ENCODE measurements at regions not wholly inside any gene's neighbourhood (a gene's known extent, or its start where the extent isn't known, plus 50 kb on each side); places are given as distances from the start of the nearest gene placed in this dataset.

- TF ChIP-seq, protein P1, sequence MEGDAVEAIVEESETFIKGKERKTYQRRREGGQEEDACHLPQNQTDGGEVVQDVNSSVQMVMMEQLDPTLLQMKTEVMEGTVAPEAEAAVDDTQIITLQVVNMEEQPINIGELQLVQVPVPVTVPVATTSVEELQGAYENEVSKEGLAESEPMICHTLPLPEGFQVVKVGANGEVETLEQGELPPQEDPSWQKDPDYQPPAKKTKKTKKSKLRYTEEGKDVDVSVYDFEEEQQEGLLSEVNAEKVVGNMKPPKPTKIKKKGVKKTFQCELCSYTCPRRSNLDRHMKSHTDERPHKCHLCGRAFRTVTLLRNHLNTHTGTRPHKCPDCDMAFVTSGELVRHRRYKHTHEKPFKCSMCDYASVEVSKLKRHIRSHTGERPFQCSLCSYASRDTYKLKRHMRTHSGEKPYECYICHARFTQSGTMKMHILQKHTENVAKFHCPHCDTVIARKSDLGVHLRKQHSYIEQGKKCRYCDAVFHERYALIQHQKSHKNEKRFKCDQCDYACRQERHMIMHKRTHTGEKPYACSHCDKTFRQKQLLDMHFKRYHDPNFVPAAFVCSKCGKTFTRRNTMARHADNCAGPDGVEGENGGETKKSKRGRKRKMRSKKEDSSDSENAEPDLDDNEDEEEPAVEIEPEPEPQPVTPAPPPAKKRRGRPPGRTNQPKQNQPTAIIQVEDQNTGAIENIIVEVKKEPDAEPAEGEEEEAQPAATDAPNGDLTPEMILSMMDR (conservative IDR thresholded peaks at IDR 0.05; ENCODE audit: low read depth, low read length): no peak
- DNase-seq (ENCODE audit: low read depth): no peak
- no peak overlapping the region for H3K4me3 ChIP-seq (ENCODE audit: low read depth, low read length)
These were observed 189.4 kb downstream of the DLL1 start for GRCh38 chr6:170101281-170102035.

- DNase-seq (ENCODE audit: low read depth): no peak
- TF ChIP-seq, protein P1 (conservative IDR thresholded peaks at IDR 0.05; ENCODE audit: low read depth, low read length): no peak
- H3K4me3 ChIP-seq (ENCODE audit: low read depth, low read length): no peak overlapping the region
These were observed 190.8 kb downstream of the DLL1 start for GRCh38 chr6:170100046-170100445.

DNA sequence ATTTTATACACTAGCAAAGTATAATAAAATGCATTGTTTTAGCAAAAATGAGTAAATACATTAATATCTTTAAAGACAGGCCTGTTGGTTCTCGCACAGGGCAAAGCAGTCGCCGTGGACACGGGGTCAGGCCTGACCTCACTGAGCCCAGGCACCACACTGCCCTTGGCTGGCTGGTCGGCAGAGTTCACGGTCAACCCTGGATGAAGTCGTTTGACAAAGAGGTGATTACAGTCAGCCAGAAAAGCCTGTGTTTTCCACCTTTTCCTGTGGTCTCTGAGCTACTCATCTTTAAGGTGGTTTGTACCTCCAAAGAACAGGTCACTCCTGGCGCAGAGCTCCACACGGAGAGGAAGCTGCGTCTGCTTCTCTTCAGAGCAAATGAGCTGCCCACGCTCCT lies 191.5 kb downstream of the DLL1 start:
- TF ChIP-seq, protein P1 (conservative IDR thresholded peaks at IDR 0.05; ENCODE audit: low read depth, low read length): no peak
- no peak for DNase-seq (ENCODE audit: low read depth)
- no peak overlapping the region for H3K4me3 ChIP-seq (ENCODE audit: low read depth, low read length)

- no peak overlapping the region for H3K4me3 ChIP-seq (ENCODE audit: low read depth, low read length)
- DNase-seq (ENCODE audit: low read depth): no peak
- TF ChIP-seq, protein P1 (conservative IDR thresholded peaks at IDR 0.05; ENCODE audit: low read depth, low read length): no peak
These were observed 192.3 kb downstream of the DLL1 start for GRCh38 chr6:170098428-170099170.

DNA sequence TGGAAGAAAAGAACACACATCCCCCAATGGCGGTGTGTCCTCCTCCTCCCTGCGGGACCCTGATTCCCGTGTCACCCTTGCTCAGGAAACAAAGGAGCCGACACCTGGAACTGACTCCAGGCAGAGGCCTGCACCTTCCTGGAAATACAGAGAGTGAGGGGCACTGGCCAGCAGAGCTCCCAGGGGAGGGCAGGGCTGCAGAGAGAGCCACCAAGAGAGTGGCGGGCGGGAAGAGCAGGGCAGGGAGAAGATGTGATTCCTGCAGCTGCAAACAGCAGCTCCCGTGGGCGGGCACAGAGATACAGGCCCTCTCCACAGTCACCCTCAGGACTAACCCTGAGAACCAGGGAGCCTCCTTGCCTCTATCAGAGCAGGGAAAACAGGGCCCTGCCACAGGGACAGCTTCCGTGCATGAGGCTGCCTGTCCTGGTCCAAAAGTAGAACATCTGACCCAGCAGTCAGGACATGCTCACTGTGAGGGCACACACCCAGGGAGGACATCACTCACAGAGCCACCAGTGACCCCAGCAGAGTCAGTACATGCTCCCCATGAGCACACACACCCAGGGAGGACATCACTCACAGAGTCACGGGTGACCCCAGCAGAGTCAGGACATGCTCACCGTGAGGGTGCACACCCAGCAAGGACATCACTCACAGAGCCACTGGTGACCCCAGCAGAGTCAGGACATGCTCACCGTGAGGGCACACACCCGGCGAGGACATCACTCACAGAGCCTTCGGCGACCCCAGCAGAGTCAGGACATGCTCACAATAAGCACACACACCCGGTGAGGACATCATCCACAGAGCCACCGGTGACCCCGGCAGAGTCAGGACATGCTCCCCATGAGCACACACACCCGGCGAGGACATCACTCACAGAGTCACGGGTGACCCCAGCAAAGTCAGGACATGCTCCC lies 193.1 kb downstream of the DLL1 start:
- TF ChIP-seq, protein P1 (conservative IDR thresholded peaks at IDR 0.05; ENCODE audit: low read depth, low read length): no peak
- H3K4me3 ChIP-seq (ENCODE audit: low read depth, low read length): no peak overlapping the region
- no peak for DNase-seq (ENCODE audit: low read depth)

DNA sequence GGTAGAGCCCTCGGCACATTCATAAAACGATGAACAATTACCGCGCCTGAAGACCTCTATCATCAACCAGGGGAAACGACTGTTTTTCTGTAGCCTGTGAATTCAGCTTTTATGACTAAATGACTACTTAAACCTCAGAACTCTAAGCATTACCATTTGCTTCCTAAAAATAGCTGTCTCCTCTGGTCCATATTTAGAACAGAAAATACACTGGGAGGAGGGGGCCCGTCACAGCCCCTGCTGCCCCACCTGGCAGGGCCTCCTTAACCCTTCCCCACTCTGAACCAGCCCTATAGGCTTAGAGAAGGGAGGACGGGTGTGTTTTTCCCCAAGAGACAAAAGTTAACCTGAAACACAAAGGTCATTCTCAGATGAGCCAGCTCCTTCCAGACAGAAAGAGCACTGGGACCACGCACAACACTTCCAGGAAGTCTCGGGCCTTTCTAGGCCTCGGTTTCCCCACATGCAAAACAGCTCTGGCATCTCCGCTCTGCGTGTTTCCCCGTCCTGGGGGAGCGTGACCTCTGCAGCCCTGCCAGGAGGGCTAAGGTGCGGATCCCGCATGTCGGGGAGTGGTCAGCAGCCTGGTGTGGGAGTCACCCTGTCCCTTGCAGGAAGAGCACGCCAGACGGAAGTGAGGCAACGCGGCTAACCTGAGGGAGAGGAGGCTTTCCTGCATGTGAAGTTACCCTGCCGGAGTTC lies 193.9 kb downstream of the DLL1 start:
- TF ChIP-seq, protein P1 (conservative IDR thresholded peaks at IDR 0.05; ENCODE audit: low read depth, low read length): no peak
- H3K4me3 ChIP-seq (ENCODE audit: low read depth, low read length): no peak overlapping the region
- DNase-seq (ENCODE audit: low read depth): no peak

Measured in epithelial cell of proximal tubule (primary cell).